Nephron (organoid): ENCODE measurements at regions not wholly inside any gene's neighbourhood (a gene's known extent, or its start where the extent isn't known, plus 50 kb on each side); places are given as distances from the start of the nearest gene placed in this dataset.

Experiments used
- H3K27ac Mint-ChIP-seq, 3 experiments: 2 replicates each; pipeline ENCODE4 v1.8.0; 2020; ENCODE audit warnings: mixed read lengths in 3 of 3, mild to moderate bottlenecking in 2 of 3, moderate library complexity in 1 of 3
- H3K27me3 Mint-ChIP-seq: 2 replicates; pipeline ENCODE4 v1.8.0; 2021; ENCODE audit warnings: low read depth, mild to moderate bottlenecking, moderate library complexity, mixed read lengths
- H3K36me3 Mint-ChIP-seq: 2 replicates; pipeline ENCODE4 v1.8.0; 2020; ENCODE audit warnings: low read depth, mixed read lengths
- H3K4me1 Mint-ChIP-seq: 2 replicates; pipeline ENCODE4 v1.8.0; 2020; ENCODE audit warnings: mixed read lengths
- H3K4me3 Mint-ChIP-seq, 3 experiments: 2 replicates each; pipeline ENCODE4 v1.8.0; 2020; ENCODE audit warnings: mild to moderate bottlenecking in 3 of 3, mixed read lengths in 3 of 3, moderate library complexity in 2 of 3
- H3K9me3 Mint-ChIP-seq: 2 replicates; pipeline ENCODE4 v1.8.0; 2020; ENCODE audit warnings: mixed read lengths
- CTCF ChIP-seq, 3 experiments: fragments of 200-600 bp; sonication (generic); IDR thresholded peaks; one replicate each; pipeline ENCODE4 v1.5.0; 2021; ENCODE audit warnings: antibody characterized with exemption in 3 of 3; ENCODE audit not compliant: unreplicated experiment in 3 of 3

- H3K27me3 Mint-ChIP-seq = peaks cover 44% of the 10 kb centered on the region
- H3K27ac Mint-ChIP-seq = no peak overlapping the region
- peaks cover 2% of the 10 kb centered on the region for H3K9me3 Mint-ChIP-seq
- no peak for TF ChIP-seq CTCF (IDR thresholded peaks at IDR 0.05; ENCODE audit: unreplicated experiment in 3 of 3)
- no peak overlapping the region for H3K4me3 Mint-ChIP-seq
- H3K36me3 Mint-ChIP-seq = no peaks in the 10 kb centered on the region
- H3K4me1 Mint-ChIP-seq = no peaks in the 10 kb centered on the region
Observed at GRCh38 chr16:86138121-86139085, 239.4 kb downstream of the IRF8 start.

DNA sequence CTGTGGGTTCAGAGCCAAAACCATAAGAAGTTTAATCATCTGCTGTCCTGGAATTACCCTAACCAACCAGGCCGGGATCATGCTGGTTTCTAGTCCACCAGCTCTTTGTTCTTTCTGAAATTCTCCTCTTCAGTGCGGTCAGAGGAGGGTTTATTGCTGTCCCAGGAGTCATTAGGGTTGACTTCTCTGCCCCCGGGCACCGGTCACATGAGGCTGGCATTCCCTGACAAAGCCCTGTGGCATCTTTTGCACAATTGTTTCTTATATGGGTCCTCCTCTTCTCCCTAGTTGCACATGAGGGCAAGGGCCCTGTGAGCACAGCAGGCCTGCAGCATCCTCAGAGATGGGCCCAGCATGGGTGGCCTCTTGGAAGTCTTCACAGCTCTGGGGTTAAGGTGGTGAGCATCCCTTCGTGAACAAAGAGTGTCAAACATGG, 243.9 kb downstream of the IRF8 start:
- peaks cover 3% of the 10 kb centered on the region for H3K9me3 Mint-ChIP-seq

DNA sequence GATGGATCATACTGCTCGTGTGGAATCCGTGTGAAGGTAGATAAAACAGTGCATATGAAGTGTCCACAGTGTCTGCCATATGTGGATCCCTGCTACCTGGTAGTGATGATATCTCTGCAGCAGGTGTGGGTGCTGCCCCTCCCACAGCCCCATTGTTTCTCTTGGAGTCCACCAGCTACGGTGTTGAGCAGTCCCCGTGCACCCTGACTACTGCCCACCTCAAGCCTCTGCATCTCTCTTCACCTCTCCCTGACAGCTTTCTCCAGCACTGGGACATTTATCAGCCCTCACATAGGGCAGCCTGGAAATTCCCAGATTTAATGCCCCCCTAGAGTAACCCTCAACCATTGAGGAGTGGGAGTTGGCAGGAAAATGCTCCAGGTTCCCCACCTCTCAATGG, 244.7 kb downstream of the IRF8 start:
- TF ChIP-seq CTCF (IDR thresholded peaks at IDR 0.05; ENCODE audit: unreplicated experiment in 3 of 3) = no peak
- Mint-ChIP-seq H3K4me3 (no peak overlapping the region), H3K36me3 (no peaks in the 10 kb centered on the region), H3K27me3 (peaks cover 24% of the 10 kb centered on the region), H3K9me3 (peaks cover 5% of the 10 kb centered on the region), H3K4me1 (no peaks in the 10 kb centered on the region), H3K27ac (no peak overlapping the region)

More for the DNA sequence above, 243.9 kb downstream of the IRF8 start:
- H3K27me3 Mint-ChIP-seq = peaks cover 27% of the 10 kb centered on the region
- no peak overlapping the region for H3K4me3 Mint-ChIP-seq
- no peak overlapping the region for H3K27ac Mint-ChIP-seq
- no peaks in the 10 kb centered on the region for H3K4me1 Mint-ChIP-seq
- no peaks in the 10 kb centered on the region for H3K36me3 Mint-ChIP-seq
- no peak for TF ChIP-seq CTCF (IDR thresholded peaks at IDR 0.05; ENCODE audit: unreplicated experiment in 3 of 3)

DNA sequence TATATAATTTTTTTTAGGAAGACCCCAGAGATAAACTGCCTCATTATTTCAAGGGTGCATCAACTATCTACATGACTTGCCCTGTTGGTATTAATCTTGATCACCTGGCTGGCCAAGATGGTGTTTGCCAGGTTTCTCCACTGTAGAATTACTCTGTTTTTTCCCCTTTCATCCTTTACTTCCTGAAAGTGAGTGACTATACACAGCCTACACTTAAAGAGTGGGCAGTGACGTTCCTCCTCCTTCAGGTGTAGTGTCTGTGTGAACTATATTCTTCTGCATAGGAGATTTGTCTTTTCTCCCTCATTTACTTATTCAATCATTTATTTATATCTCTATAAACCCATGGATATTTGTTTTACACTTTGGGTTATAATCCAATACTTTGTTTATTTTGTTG, 246.7 kb downstream of the IRF8 start:
- Mint-ChIP-seq H3K9me3 (peaks cover 5% of the 10 kb centered on the region), H3K27ac (no peak overlapping the region), H3K4me1 (no peaks in the 10 kb centered on the region), H3K27me3 (peaks cover 22% of the 10 kb centered on the region), H3K36me3 (no peaks in the 10 kb centered on the region), H3K4me3 (no peak overlapping the region)
- TF ChIP-seq CTCF (IDR thresholded peaks at IDR 0.05; ENCODE audit: unreplicated experiment in 3 of 3) = no peak

DNA sequence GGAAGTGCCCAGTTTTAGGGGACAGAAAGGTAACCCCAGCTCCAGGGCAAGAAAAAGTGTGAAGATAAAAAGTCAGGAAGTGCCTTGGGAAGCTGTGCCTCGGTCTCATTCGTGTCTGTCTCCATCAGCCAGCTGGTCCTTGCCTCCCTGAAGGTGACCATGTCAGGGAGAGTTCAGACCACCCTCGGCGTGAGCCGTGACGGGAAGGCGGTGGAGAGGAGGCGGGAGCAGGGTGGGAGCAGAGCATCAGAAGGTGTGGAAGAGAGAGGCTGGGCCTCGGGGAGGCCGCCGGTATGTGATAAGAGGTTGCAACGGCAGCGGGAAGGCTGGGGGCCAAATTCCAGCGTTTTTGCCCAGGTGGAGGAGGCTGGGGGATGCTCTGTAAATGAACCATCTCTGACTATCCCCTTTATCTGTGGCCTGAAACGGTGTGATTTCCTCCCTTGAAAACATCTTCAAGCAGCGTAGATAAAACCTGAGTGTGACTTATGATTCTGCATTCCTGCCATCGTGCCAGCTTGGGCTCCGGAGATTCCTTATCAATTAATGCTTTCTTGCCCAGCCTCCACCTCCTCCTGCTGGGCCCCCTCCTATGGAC, 251.8 kb downstream of the IRF8 start:
- H3K27me3 Mint-ChIP-seq = peaks cover 62% of the 10 kb centered on the region
- peaks cover 5% of the 10 kb centered on the region for H3K9me3 Mint-ChIP-seq
- peak overlapping the region in 1 of 3 experiments; percentile 38 for H3K27ac Mint-ChIP-seq

More for the DNA sequence above, 251.8 kb downstream of the IRF8 start:
- H3K36me3 Mint-ChIP-seq = no peaks in the 10 kb centered on the region
- H3K4me1 Mint-ChIP-seq = peaks cover 7% of the 10 kb centered on the region
- H3K4me3 Mint-ChIP-seq = no peak overlapping the region
- TF ChIP-seq CTCF (IDR thresholded peaks at IDR 0.05; ENCODE audit: unreplicated experiment in 3 of 3) = no peak
